Parathyroid adenoma (tissue), 2 donors: ENCODE measurements at regions not wholly inside any gene's neighbourhood (a gene's known extent, or its start where the extent isn't known, plus 50 kb on each side); places are given as distances from the start of the nearest gene placed in this dataset.

ENCODE experiments used
- H2AFZ ChIP-seq: fragments of 300-600 bp; sonication (generic); one replicate; pipeline ENCODE4 v1.7.0; 2017; ENCODE audit warnings: antibody characterized with exemption, mild to moderate bottlenecking
- H3K27ac ChIP-seq: fragments of 300-600 bp; sonication (generic); one replicate; pipeline ENCODE4 v1.7.0; 2017
- H3K27me3 ChIP-seq: fragments of 300-600 bp; sonication (generic); one replicate; pipeline ENCODE4 v1.7.0; 2017; ENCODE audit warnings: low read length; ENCODE audit not compliant: control insufficient read depth, insufficient read depth
- H3K36me3 ChIP-seq: fragments of 300-600 bp; sonication (generic); one replicate; pipeline ENCODE4 v1.7.0; 2017; ENCODE audit warnings: low read length; ENCODE audit not compliant: control insufficient read depth, insufficient read depth
- H3K4me1 ChIP-seq: fragments of 300-600 bp; sonication (generic); one replicate; pipeline ENCODE4 v1.7.0; 2017; ENCODE audit warnings: control low read depth
- H3K4me2 ChIP-seq: fragments of 300-600 bp; sonication (generic); one replicate; pipeline ENCODE4 v1.7.0; 2017; ENCODE audit warnings: low read length
- H3K4me3 ChIP-seq: fragments of 300-600 bp; sonication (generic); one replicate; pipeline ENCODE4 v1.7.0; 2017; ENCODE audit warnings: low read depth, low read length
- H3K79me2 ChIP-seq: fragments of 300-600 bp; sonication (generic); one replicate; pipeline ENCODE4 v1.7.0; 2017; ENCODE audit warnings: control low read depth
- H3K9ac ChIP-seq: fragments of 300-600 bp; sonication (generic); one replicate; pipeline ENCODE4 v1.7.0; 2017; ENCODE audit warnings: mild to moderate bottlenecking
- H3K9me3 ChIP-seq: fragments of 300-600 bp; sonication (generic); one replicate; pipeline ENCODE4 v1.7.0; 2017; ENCODE audit warnings: low read length; ENCODE audit not compliant: control insufficient read depth
- TF ChIP-seq, protein P1 (sequence below): fragments of 300-600 bp; sonication (generic); IDR thresholded peaks from one replicate; pipeline ENCODE4 v1.7.0; 2017; ENCODE audit warnings: antibody characterized with exemption, mild to moderate bottlenecking
- donor health status: primary hyperparathyroidism.

GRCh38 chr5:2141254-2142000 lies 258.7 kb upstream of the IRX4 start:
- no peaks in the 10 kb centered on the region for H3K27me3 ChIP-seq

GRCh38 chr5:2140501-2141175 lies 257.9 kb upstream of the IRX4 start:
- Histone ChIP-seq H3K9ac (no peak overlapping the region), H3K9me3 (no peaks in the 10 kb centered on the region), H3K27ac (no peak overlapping the region), H3K4me2 (no peak overlapping the region), H3K79me2 (no peaks in the 10 kb centered on the region), H3K4me1 (no peaks in the 10 kb centered on the region), H3K36me3 (no peaks in the 10 kb centered on the region), H3K4me3 (no peak overlapping the region), H2AFZ (no peak overlapping the region), H3K27me3 (no peaks in the 10 kb centered on the region)
- TF ChIP-seq, protein P1, sequence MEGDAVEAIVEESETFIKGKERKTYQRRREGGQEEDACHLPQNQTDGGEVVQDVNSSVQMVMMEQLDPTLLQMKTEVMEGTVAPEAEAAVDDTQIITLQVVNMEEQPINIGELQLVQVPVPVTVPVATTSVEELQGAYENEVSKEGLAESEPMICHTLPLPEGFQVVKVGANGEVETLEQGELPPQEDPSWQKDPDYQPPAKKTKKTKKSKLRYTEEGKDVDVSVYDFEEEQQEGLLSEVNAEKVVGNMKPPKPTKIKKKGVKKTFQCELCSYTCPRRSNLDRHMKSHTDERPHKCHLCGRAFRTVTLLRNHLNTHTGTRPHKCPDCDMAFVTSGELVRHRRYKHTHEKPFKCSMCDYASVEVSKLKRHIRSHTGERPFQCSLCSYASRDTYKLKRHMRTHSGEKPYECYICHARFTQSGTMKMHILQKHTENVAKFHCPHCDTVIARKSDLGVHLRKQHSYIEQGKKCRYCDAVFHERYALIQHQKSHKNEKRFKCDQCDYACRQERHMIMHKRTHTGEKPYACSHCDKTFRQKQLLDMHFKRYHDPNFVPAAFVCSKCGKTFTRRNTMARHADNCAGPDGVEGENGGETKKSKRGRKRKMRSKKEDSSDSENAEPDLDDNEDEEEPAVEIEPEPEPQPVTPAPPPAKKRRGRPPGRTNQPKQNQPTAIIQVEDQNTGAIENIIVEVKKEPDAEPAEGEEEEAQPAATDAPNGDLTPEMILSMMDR, result no peak

More at GRCh38 chr5:2141254-2142000, 258.7 kb upstream of the IRX4 start:
- Histone ChIP-seq H3K4me1 (no peaks in the 10 kb centered on the region), H3K27ac (no peak overlapping the region), H3K9ac (no peak overlapping the region), H3K4me2 (no peak overlapping the region), H3K9me3 (no peaks in the 10 kb centered on the region), H3K36me3 (no peaks in the 10 kb centered on the region), H2AFZ (no peak overlapping the region), H3K79me2 (no peaks in the 10 kb centered on the region), H3K4me3 (no peak overlapping the region)
- TF ChIP-seq, protein P1, result no peak

- H3K4me2 ChIP-seq, result no peak overlapping the region
- no peak overlapping the region for H3K27ac ChIP-seq
- H3K79me2 ChIP-seq, result no peaks in the 10 kb centered on the region
- H3K4me1 ChIP-seq, result no peaks in the 10 kb centered on the region
- H3K36me3 ChIP-seq, result no peaks in the 10 kb centered on the region
- H3K4me3 ChIP-seq, result no peak overlapping the region
- no peak overlapping the region for H3K9ac ChIP-seq
- no peaks in the 10 kb centered on the region for H3K27me3 ChIP-seq
- H2AFZ ChIP-seq, result no peak overlapping the region
- H3K9me3 ChIP-seq, result no peaks in the 10 kb centered on the region
- TF ChIP-seq, protein P1, result no peak
Observed at GRCh38 chr5:2139478-2139877, 256.8 kb upstream of the IRX4 start.

GRCh38 chr5:2138896-2139295 lies 256.2 kb upstream of the IRX4 start:
- TF ChIP-seq, protein P1, result no peak
- H3K9me3 ChIP-seq, result no peaks in the 10 kb centered on the region
- no peaks in the 10 kb centered on the region for H3K4me1 ChIP-seq
- H3K4me3 ChIP-seq, result no peak overlapping the region
- H3K79me2 ChIP-seq, result no peaks in the 10 kb centered on the region
- H3K9ac ChIP-seq, result no peak overlapping the region
- no peaks in the 10 kb centered on the region for H3K27me3 ChIP-seq
- H3K27ac ChIP-seq, result no peak overlapping the region
- H3K4me2 ChIP-seq, result no peak overlapping the region
- no peaks in the 10 kb centered on the region for H3K36me3 ChIP-seq
- H2AFZ ChIP-seq, result no peak overlapping the region
